ENCODE measurements at regions not wholly inside any gene's neighbourhood (a gene's known extent, or its start where the extent isn't known, plus 50 kb on each side); places are given as distances from the start of the nearest gene placed in this dataset.

DNA sequence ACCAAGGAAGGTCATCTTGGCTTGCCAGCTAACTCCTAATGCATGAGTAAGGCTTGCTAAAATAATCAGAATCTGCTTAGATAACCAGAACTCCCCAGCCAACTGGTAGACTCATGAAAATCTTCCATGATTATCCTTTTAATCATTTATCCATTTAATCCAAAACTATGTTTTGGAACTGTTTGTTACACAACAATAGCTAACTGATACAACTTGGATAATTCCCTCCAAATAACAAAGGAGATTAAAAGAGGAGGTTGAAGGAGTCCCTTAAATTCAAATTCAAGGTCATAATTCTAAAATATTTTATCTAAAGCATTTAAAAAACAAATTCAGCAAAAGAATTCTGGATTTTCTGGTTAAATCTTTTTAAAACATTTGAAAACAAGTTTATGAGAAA is 222.1 kb downstream of the DEPDC1B start:
- Mint-ChIP-seq H3K36me3 (ENCODE audit: insufficient read depth in 1 of 3, low read depth in 3 of 3) (peaks cover 2 to 10% (median 3%) of the 10 kb centered on the region in 3 experiments; a peak in 5 of 7 replicates), H3K9me3 (peaks cover 3 to 8% of the 10 kb centered on the region in 2 experiments; a peak in 4 of 5 replicates), H3K27ac (no peak overlapping the region), H3K4me3 (no peak overlapping the region), H3K4me1 (peaks cover 18 to 21% of the 10 kb centered on the region in 2 experiments), H3K27me3 (ENCODE audit: low read depth) (no peaks in the 10 kb centered on the region)
- H3K27ac ChIP-seq (ENCODE audit: insufficient read length, low read depth, low read length) = no peak overlapping the region
- H2BK20ac ChIP-seq (ENCODE audit: low read depth, low read length, poor library complexity, severe bottlenecking) = no peak overlapping the region
- H3K23me2 ChIP-seq (ENCODE audit: insufficient read length, low read depth, low read length, poor library complexity, severe bottlenecking) = no peaks in the 10 kb centered on the region
- no peaks in the 10 kb centered on the region for H3K79me2 ChIP-seq (ENCODE audit: insufficient read depth, low read length)
- no peaks in the 10 kb centered on the region for H3K27me3 ChIP-seq (ENCODE audit: insufficient read depth, low read length)
- no peak overlapping the region for H2BK12ac ChIP-seq (ENCODE audit: insufficient read length, low read depth, low read length)
- H4K5ac ChIP-seq (ENCODE audit: insufficient read length, low read depth, low read length) = no peak overlapping the region
- no peak overlapping the region for H3K4ac ChIP-seq (ENCODE audit: low read depth, low read length)
- no peak overlapping the region for H3K18ac ChIP-seq (ENCODE audit: insufficient read length, low read depth, low read length)
- TF ChIP-seq, protein P1, sequence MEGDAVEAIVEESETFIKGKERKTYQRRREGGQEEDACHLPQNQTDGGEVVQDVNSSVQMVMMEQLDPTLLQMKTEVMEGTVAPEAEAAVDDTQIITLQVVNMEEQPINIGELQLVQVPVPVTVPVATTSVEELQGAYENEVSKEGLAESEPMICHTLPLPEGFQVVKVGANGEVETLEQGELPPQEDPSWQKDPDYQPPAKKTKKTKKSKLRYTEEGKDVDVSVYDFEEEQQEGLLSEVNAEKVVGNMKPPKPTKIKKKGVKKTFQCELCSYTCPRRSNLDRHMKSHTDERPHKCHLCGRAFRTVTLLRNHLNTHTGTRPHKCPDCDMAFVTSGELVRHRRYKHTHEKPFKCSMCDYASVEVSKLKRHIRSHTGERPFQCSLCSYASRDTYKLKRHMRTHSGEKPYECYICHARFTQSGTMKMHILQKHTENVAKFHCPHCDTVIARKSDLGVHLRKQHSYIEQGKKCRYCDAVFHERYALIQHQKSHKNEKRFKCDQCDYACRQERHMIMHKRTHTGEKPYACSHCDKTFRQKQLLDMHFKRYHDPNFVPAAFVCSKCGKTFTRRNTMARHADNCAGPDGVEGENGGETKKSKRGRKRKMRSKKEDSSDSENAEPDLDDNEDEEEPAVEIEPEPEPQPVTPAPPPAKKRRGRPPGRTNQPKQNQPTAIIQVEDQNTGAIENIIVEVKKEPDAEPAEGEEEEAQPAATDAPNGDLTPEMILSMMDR (conservative IDR thresholded peaks at IDR 0.05) = no peak
- H4K91ac ChIP-seq (ENCODE audit: insufficient read length, low read depth, low read length) = no peak overlapping the region
- no peak for DNase-seq
- no peak overlapping the region for H2BK120ac ChIP-seq (ENCODE audit: low read depth, low read length, poor library complexity, severe bottlenecking)
- H3K4me1 ChIP-seq (ENCODE audit: insufficient read depth, low read length) = peaks cover 4% of the 10 kb centered on the region; the same call in 1 of the 2 replicates
- H4K8ac ChIP-seq (replicated peaks; ENCODE audit: insufficient read length, low read depth, low read length) = no peak overlapping the region
- H3K9ac ChIP-seq (ENCODE audit: extremely low read depth, insufficient read length, low read length) = no peak overlapping the region
- no peaks in the 10 kb centered on the region for H4K20me1 ChIP-seq (ENCODE audit: control insufficient read depth, insufficient read depth, insufficient read length)
- no peaks in the 10 kb centered on the region for H3K9me3 ChIP-seq (ENCODE audit: control insufficient read depth, low read depth, low read length)
- no peak overlapping the region for H2AK5ac ChIP-seq (ENCODE audit: insufficient read length, low read length)
- no peak overlapping the region for H2AFZ ChIP-seq (ENCODE audit: low read length)
- no peak overlapping the region for H2BK5ac ChIP-seq (ENCODE audit: insufficient read length, low read length)
- H3T11ph ChIP-seq (ENCODE audit: low read length) = no peak overlapping the region
- H3K23ac ChIP-seq (ENCODE audit: insufficient read length, low read depth, low read length) = no peak overlapping the region
- no peaks in the 10 kb centered on the region for H3K79me1 ChIP-seq (ENCODE audit: insufficient read depth, low read depth, low read length, poor library complexity, severe bottlenecking)
- no peak overlapping the region for H3K4me2 ChIP-seq (ENCODE audit: insufficient read depth, insufficient read length, low read length)
- H3K56ac ChIP-seq (ENCODE audit: insufficient read length, low read depth, low read length) = no peak overlapping the region
- no peak overlapping the region for H2BK15ac ChIP-seq (ENCODE audit: low read depth, low read length)
- no peak overlapping the region for H3K14ac ChIP-seq (ENCODE audit: insufficient read depth, low read length)

All from H9 (cell line).